SK-N-SH (cell line): ENCODE measurements at regions not wholly inside any gene's neighbourhood (a gene's known extent, or its start where the extent isn't known, plus 50 kb on each side); places are given as distances from the start of the nearest gene placed in this dataset.

Experiments
- CTCF ChIA-PET: fragments of 300-600, 350-600 bp; formaldehyde crosslinking; extraction: SDS; loops from one replicate; lab custom pipeline; 2021; lab: Yijun Ruan, JAX
- POLR2A ChIA-PET: fragments of 350-600 bp; sonication (Branson Sonifier 250); formaldehyde crosslinking; extraction: SDS; loops from one replicate; lab custom pipeline; 2020; ENCODE audit warnings: antibody characterized with exemption, inconsistent platforms; lab: Yijun Ruan, JAX
- DNase-seq: peaks from one replicate; pipeline ENCODE4 v3.0.0; 2012
- H2AFZ ChIP-seq: fragments of 200-600 bp; sonication (generic); 2 replicates; pipeline ENCODE4 v1.8.1; 2016; ENCODE audit warnings: antibody characterized with exemption, mild to moderate bottlenecking, low read depth
- H3F3A ChIP-seq: fragments of 200-600 bp; sonication (generic); replicated peaks from 2 replicates; pipeline ENCODE3; 2016; ENCODE audit warnings: antibody characterized with exemption, mild to moderate bottlenecking; ENCODE audit not compliant: insufficient read depth
- H3K27ac ChIP-seq, 2 experiments: fragments of 200-500 bp in 1 of 2; fragments of 200-600 bp in 1 of 2; sonication (Bioruptor generic) in 1 of 2; sonication (generic), shearing (Covaris generic) in 1 of 2; 2 replicates each; pipeline versions ENCODE4 v1.5.1 to v1.6.1; 2014 to 2016; ENCODE audit warnings: low read depth in 2 of 2, inconsistent platforms in 1 of 2, low read length in 1 of 2, mild to moderate bottlenecking in 1 of 2, mixed read lengths in 1 of 2
- H3K27me3 ChIP-seq: fragments of 200-600 bp; sonication (generic), shearing (Covaris generic); 2 replicates; pipeline ENCODE4 v1.6.1; 2016; ENCODE audit warnings: mixed run types; ENCODE audit not compliant: insufficient read depth
- H3K36me3 ChIP-seq, 2 experiments: fragments of 200-500 bp in 1 of 2; fragments of 200-600 bp in 1 of 2; sonication (Bioruptor generic) in 1 of 2; sonication (generic) in 1 of 2; replicated peaks in 1 of 2; 2 replicates each; pipeline versions ENCODE3 to v1.5.1; 2014 to 2016; ENCODE audit warnings: low read length in 1 of 2, mild to moderate bottlenecking in 1 of 2; ENCODE audit not compliant: insufficient read depth in 2 of 2, control insufficient read depth in 1 of 2
- H3K4me1 ChIP-seq, 2 experiments: fragments of 200-500 bp in 1 of 2; fragments of 200-600 bp in 1 of 2; sonication (Bioruptor generic) in 1 of 2; sonication (generic), shearing (Covaris generic) in 1 of 2; 2 replicates each; pipeline versions ENCODE4 v1.5.1 to v1.6.1; 2014 to 2016; ENCODE audit warnings: low read depth in 1 of 2, low read length in 1 of 2, mixed run types in 1 of 2; ENCODE audit not compliant: insufficient read depth in 2 of 2, control insufficient read depth in 1 of 2
- H3K4me2 ChIP-seq: fragments of 200-600 bp; sonication (generic), shearing (Covaris generic); 2 replicates; pipeline ENCODE4 v1.6.1; 2017; ENCODE audit warnings: mixed run types
- H3K4me3 ChIP-seq, 2 experiments: fragments of 200-500 bp in 1 of 2; fragments of 200-600 bp in 1 of 2; sonication (Bioruptor generic) in 1 of 2; sonication (generic), shearing (Covaris generic) in 1 of 2; 2 replicates each; pipeline versions ENCODE4 v1.5.1 to v1.8.1; 2014 to 2016; ENCODE audit warnings: low read depth in 2 of 2, inconsistent platforms in 1 of 2, low read length in 1 of 2, mild to moderate bottlenecking in 1 of 2, mixed read lengths in 1 of 2, moderate library complexity in 1 of 2
- H3K79me2 ChIP-seq: fragments of 200-600 bp; sonication (generic); 2 replicates; pipeline ENCODE4 v1.8.1; 2017; ENCODE audit warnings: mild to moderate bottlenecking; ENCODE audit not compliant: insufficient read depth
- H3K9ac ChIP-seq: fragments of 200-600 bp; sonication (generic); 2 replicates; pipeline ENCODE4 v1.6.1; 2017; ENCODE audit warnings: mixed run types
- H3K9me2 ChIP-seq: fragments of 200-600 bp; sonication (generic); 2 replicates; pipeline ENCODE4 v1.6.1; 2017; ENCODE audit warnings: mixed run types
- H3K9me3 ChIP-seq: fragments of 200-600 bp; sonication (generic); 2 replicates; pipeline ENCODE4 v1.6.1; 2017; ENCODE audit warnings: mixed run types, mild to moderate bottlenecking, moderate library complexity
- H4K20me1 ChIP-seq: fragments of 200-600 bp; sonication (generic); 2 replicates; pipeline ENCODE4 v1.6.1; 2017; ENCODE audit warnings: mild to moderate bottlenecking, mixed run types; ENCODE audit not compliant: insufficient read depth
- ELF1 ChIP-seq: IDR thresholded peaks from 2 replicates; pipeline ENCODE4 v1.4.0; 2012
- EP300 ChIP-seq, 2 experiments: IDR thresholded peaks; 2 replicates each; pipeline versions ENCODE4 v1.4.0 to v1.6.1; 2012; ENCODE audit warnings: borderline replicate concordance in 1 of 2, low read depth in 1 of 2, low read length in 1 of 2
- GATA2 ChIP-seq: sonication (generic); formaldehyde crosslinking; IDR thresholded peaks from 2 replicates; pipeline ENCODE4 v1.5.0; 2020; ENCODE audit warnings: mild to moderate bottlenecking, missing genetic modification reagents
- IRF3 ChIP-seq: fragments of 150-350 bp; IDR thresholded peaks from 2 replicates; pipeline ENCODE4 v1.6.1; 2016; ENCODE audit warnings: mild to moderate bottlenecking, low read depth, low read length
- JUND ChIP-seq: IDR thresholded peaks from 2 replicates; pipeline ENCODE4 v1.4.0; 2012
- MEF2A ChIP-seq: IDR thresholded peaks from 2 replicates; pipeline ENCODE4 v1.4.0; 2012; ENCODE audit warnings: low read depth, borderline replicate concordance
- MXI1 ChIP-seq: IDR thresholded peaks from 2 replicates; pipeline ENCODE4 v1.6.1; 2012; ENCODE audit warnings: mild to moderate bottlenecking, low read depth, low read length, improper control_type of control experiment
- NFIC ChIP-seq: IDR thresholded peaks from 2 replicates; pipeline ENCODE4 v1.4.0; 2012; ENCODE audit warnings: borderline replicate concordance
- SMC3 ChIP-seq: IDR thresholded peaks from 2 replicates; pipeline ENCODE4 v1.6.1; 2012; ENCODE audit warnings: low read depth, low read length, improper control_type of control experiment
- TAF1 ChIP-seq: IDR thresholded peaks from 2 replicates; pipeline ENCODE4 v1.6.1; 2012; ENCODE audit warnings: low read depth, mild to moderate bottlenecking, low read length, moderate library complexity, borderline replicate concordance
- TEAD4 ChIP-seq: IDR thresholded peaks from 2 replicates; pipeline ENCODE4 v1.4.0; 2012; ENCODE audit warnings: mild to moderate bottlenecking, borderline replicate concordance; ENCODE audit not compliant: insufficient read depth
- WGBS: methylation state at CpG from one replicate; pipeline ENCODE4 v1.1.6; 2017; ENCODE audit warnings: low lambda C conversion rate; 5-methylcytosine and 5-hydroxymethylcytosine counted together

DNA sequence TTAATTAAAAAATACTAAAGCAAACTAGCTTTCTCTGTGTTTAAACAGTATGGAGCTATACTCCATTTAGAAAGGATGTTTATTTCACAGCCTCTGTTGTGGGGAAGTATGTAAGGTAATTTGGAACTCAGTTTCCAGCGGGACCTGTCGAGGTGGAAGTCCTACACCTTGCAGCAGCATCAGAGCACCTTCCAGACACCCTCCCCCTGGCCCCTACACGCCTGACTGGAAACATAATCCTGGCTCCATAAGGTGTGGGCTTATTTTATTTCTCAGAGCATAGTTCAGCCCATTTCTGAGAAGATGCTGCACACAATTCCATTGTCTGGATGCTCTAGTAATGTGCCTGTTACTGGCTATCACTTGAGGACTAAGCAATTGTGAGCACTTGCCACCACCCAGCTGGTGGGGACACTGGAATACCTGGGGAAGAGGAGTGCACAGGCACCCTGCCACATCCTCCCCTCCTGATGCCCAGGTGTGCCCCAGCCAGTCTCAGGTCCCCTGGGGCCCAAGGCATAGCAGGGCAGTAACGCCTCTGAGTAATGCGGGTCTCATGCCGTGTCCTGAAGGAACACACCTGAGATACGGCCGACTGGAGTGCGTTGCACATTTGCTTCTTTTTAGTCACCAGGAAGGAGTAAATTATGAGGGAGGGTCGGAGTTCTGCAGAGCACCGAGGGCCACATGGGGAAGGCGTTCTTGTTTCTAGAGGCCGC is 556.5 kb downstream of the QKI start:
- H3K4me3 ChIP-seq: no peak overlapping the region
- H3K36me3 ChIP-seq: no peaks in the 10 kb centered on the region
- no peaks in the 10 kb centered on the region for H4K20me1 ChIP-seq
- H3K27ac ChIP-seq: no peak overlapping the region
- no peaks in the 10 kb centered on the region for H3K79me2 ChIP-seq
- no peaks in the 10 kb centered on the region for H3K9me3 ChIP-seq
- H3K9ac ChIP-seq: no peak overlapping the region
- ChIA-PET POLR2A (interaction anchor here (1.0 kb wide), 1 partner anchor 307 kb away, joined by 3 read pairs; no protein-coding TSS in a partner anchor), CTCF (no interaction called here)
- H3K4me1 ChIP-seq: peaks cover 5 to 7% of the 10 kb centered on the region in 2 experiments; a peak in 3 of 4 replicates
- H3K27me3 ChIP-seq: no peaks in the 10 kb centered on the region
- 64% methylated on average over 13 of the region's 13 CpGs for WGBS
- no peaks in the 10 kb centered on the region for H3K9me2 ChIP-seq
- no peaks in the 10 kb centered on the region for H3F3A ChIP-seq
- DNase-seq: no peak
- H3K4me2 ChIP-seq: no peak overlapping the region
- no peak overlapping the region for H2AFZ ChIP-seq
- no peak for TF ChIP-seq JUND
- TF ChIP-seq SMC3: no peak
- no peak for TF ChIP-seq TAF1
- TF ChIP-seq MEF2A: no peak
- TF ChIP-seq TEAD4: no peak
- no peak for TF ChIP-seq MXI1
- TF ChIP-seq ELF1: no peak
- TF ChIP-seq NFIC: no peak
- TF ChIP-seq EP300 (IDR thresholded peaks at IDR 0.05; ENCODE audit: borderline replicate concordance in 1 of 2, low read depth in 1 of 2, low read length in 1 of 2): no peak

GRCh38 chr6:163965426-163966348 is 551.2 kb downstream of the QKI start:
- H3K36me3 ChIP-seq: no peaks in the 10 kb centered on the region
- H3K4me3 ChIP-seq: no peak overlapping the region
- H3K4me1 ChIP-seq: peaks cover 7 to 13% of the 10 kb centered on the region in 2 experiments; a peak in 3 of 4 replicates
- H3K9me3 ChIP-seq: no peaks in the 10 kb centered on the region
- no peak overlapping the region for H3K9ac ChIP-seq
- no peaks in the 10 kb centered on the region for H3K79me2 ChIP-seq
- no peak overlapping the region for H2AFZ ChIP-seq
- CTCF ChIA-PET: interaction anchor here (1.2 kb wide), 1 partner anchor 254 kb away, joined by 3 read pairs; no protein-coding TSS in a partner anchor
- H3K27ac ChIP-seq: peak overlapping the region in 1 of 2 experiments; percentile 76; a peak in 2 of 4 replicates
- H4K20me1 ChIP-seq: no peaks in the 10 kb centered on the region
- peak; percentile 62 for DNase-seq
- H3F3A ChIP-seq: no peaks in the 10 kb centered on the region
- POLR2A ChIA-PET: interaction anchor here (0.6 kb wide), 1 partner anchor 34 kb away, joined by 3 read pairs; no protein-coding TSS in a partner anchor
- H3K4me2 ChIP-seq: no peak overlapping the region
- TF ChIP-seq GATA2 (CRISPR knock-in tag): peak; percentile 61
- TF ChIP-seq IRF3: no peak
- no peaks in the 10 kb centered on the region for H3K27me3 ChIP-seq
- 41% methylated on average over 14 of the region's 14 CpGs for WGBS
- H3K9me2 ChIP-seq: no peaks in the 10 kb centered on the region
